H1 (cell line): ENCODE measurements at regions not wholly inside any gene's neighbourhood (a gene's known extent, or its start where the extent isn't known, plus 50 kb on each side); places are given as distances from the start of the nearest gene placed in this dataset.

Experiments
- CTCF ChIA-PET: fragments of 300-600 bp; sonication (Branson Sonifier 250); formaldehyde crosslinking; loops from one replicate; lab custom pipeline; 2021; ENCODE audit not compliant: partially characterized antibody; lab: Charles Lee
- POLR2A ChIA-PET: fragments of 300-600 bp; sonication (Branson Sonifier 250); formaldehyde crosslinking; loops from one replicate; lab custom pipeline; 2021; ENCODE audit warnings: inconsistent platforms; ENCODE audit not compliant: partially characterized antibody; lab: Charles Lee
- DNase-seq, 2 experiments: peaks; one replicate each; pipeline versions ENCODE4 v3.0.0 to v3.0.0-alpha.2; 2010 to 2022; ENCODE audit warnings: low spot score in 2 of 2, low read depth in 1 of 2, mixed read lengths in 1 of 2
- FAIRE-seq: peaks from 2 replicates; lab custom pipeline; 2011; peaks lifted over from hg19 to GRCh38; lab: Jason Lieb, UNC
- H2AFZ ChIP-seq: 2 replicates; pipeline ENCODE4 v1.8.1; 2012; ENCODE audit warnings: low read length, inconsistent platforms
- H2AK5ac ChIP-seq: 2 replicates; pipeline ENCODE4 v1.6.1; 2013; ENCODE audit warnings: low read depth, low read length
- H2BK120ac ChIP-seq: replicated peaks from 2 replicates; pipeline ENCODE3; 2013; ENCODE audit warnings: low read depth, low read length, inconsistent platforms
- H2BK12ac ChIP-seq: 2 replicates; pipeline ENCODE4 v1.6.1; 2013; ENCODE audit warnings: low read depth, low read length
- H2BK15ac ChIP-seq: 2 replicates; pipeline ENCODE4 v1.6.1; 2013; ENCODE audit warnings: low read length
- H2BK20ac ChIP-seq: 2 replicates; pipeline ENCODE4 v1.6.1; 2013; ENCODE audit warnings: low read length
- H2BK5ac ChIP-seq: 2 replicates; pipeline ENCODE4 v1.6.1; 2013; ENCODE audit warnings: low read depth, low read length
- H3K14ac ChIP-seq: 2 replicates; pipeline ENCODE4 v1.6.1; 2013; ENCODE audit warnings: inconsistent platforms; ENCODE audit not compliant: insufficient read length
- H3K18ac ChIP-seq: 2 replicates; pipeline ENCODE4 v1.6.1; 2013; ENCODE audit warnings: low read length; ENCODE audit errors: extremely low read depth
- H3K23ac ChIP-seq: 2 replicates; pipeline ENCODE4 v1.6.1; 2013; ENCODE audit warnings: inconsistent platforms; ENCODE audit not compliant: insufficient read length
- H3K23me2 ChIP-seq: 2 replicates; pipeline ENCODE4 v1.6.1; 2013; ENCODE audit warnings: low read depth, low read length
- H3K27ac ChIP-seq: 2 replicates; pipeline ENCODE4 v1.6.1; 2011; ENCODE audit warnings: low read depth, low read length, inconsistent platforms
- H3K27me3 ChIP-seq, 4 experiments: replicated peaks in 1 of 4; 1 replicate in 1 of 4; 2 replicates in 3 of 4; pipeline versions ENCODE4 v1.6.1 to v1.8.1; 2011 to 2013; ENCODE audit warnings: low read length in 3 of 4, mild to moderate bottlenecking in 3 of 4, inconsistent platforms in 2 of 4, mixed read lengths in 2 of 4, moderate library complexity in 1 of 4; ENCODE audit not compliant: control insufficient read depth in 3 of 4, insufficient read depth in 3 of 4; ENCODE audit errors: extremely low read depth in 1 of 4
- H3K36me3 ChIP-seq, 4 experiments: 2 replicates each; pipeline versions ENCODE4 v1.6.1 to v1.8.1; 2011 to 2013; ENCODE audit warnings: mild to moderate bottlenecking in 4 of 4, low read length in 3 of 4, moderate library complexity in 2 of 4, control low read depth in 1 of 4, inconsistent platforms in 1 of 4; ENCODE audit not compliant: insufficient read depth in 4 of 4, control insufficient read depth in 2 of 4
- H3K4ac ChIP-seq: replicated peaks from 2 replicates; pipeline ENCODE3; 2013; ENCODE audit warnings: low read length, low read depth, mixed read lengths, inconsistent platforms; ENCODE audit not compliant: insufficient read length
- H3K4me1 ChIP-seq, 4 experiments: replicated peaks in 1 of 4; 1 replicate in 1 of 4; 2 replicates in 3 of 4; pipeline versions ENCODE4 v1.6.1 to v1.8.1; 2011 to 2013; ENCODE audit warnings: low read length in 3 of 4, inconsistent platforms in 2 of 4, mixed read lengths in 1 of 4; ENCODE audit not compliant: insufficient read depth in 4 of 4, control insufficient read depth in 3 of 4
- H3K4me2 ChIP-seq, 2 experiments: 2 replicates each; pipeline versions ENCODE4 v1.6.1 to v1.8.1; 2011 to 2013; ENCODE audit warnings: low read depth in 2 of 2, low read length in 2 of 2, control low read depth in 1 of 2, inconsistent platforms in 1 of 2, mild to moderate bottlenecking in 1 of 2; ENCODE audit not compliant: insufficient read depth in 1 of 2
- H3K4me3 ChIP-seq, 4 experiments: fragments of 200-600, 300-600 bp in 1 of 4; sonication (generic), shearing (Covaris generic), sonication (Bioruptor Twin) in 1 of 4; 2 replicates each; pipeline versions ENCODE4 v1.5.1 to v1.8.1; 2011 to 2016; ENCODE audit warnings: low read length in 4 of 4, low read depth in 3 of 4, control low read depth in 2 of 4, inconsistent platforms in 2 of 4, mild to moderate bottlenecking in 2 of 4, mixed read lengths in 1 of 4, moderate library complexity in 1 of 4; ENCODE audit not compliant: insufficient read depth in 2 of 4; ENCODE audit errors: extremely low read depth in 1 of 4
- H3K56ac ChIP-seq: replicated peaks from 2 replicates; pipeline ENCODE3; 2013; ENCODE audit warnings: low read depth, mild to moderate bottlenecking, mixed read lengths, low read length, inconsistent platforms; ENCODE audit not compliant: insufficient read length
- H3K79me1 ChIP-seq: 2 replicates; pipeline ENCODE4 v1.6.1; 2013; ENCODE audit warnings: low read depth, low read length, control low read depth
- H3K79me2 ChIP-seq, 2 experiments: 2 replicates each; pipeline versions ENCODE4 v1.6.1 to v1.8.1; 2012 to 2013; ENCODE audit warnings: low read length in 2 of 2, mild to moderate bottlenecking in 2 of 2, inconsistent platforms in 1 of 2; ENCODE audit not compliant: insufficient read depth in 2 of 2, control insufficient read depth in 1 of 2
- H3K9ac ChIP-seq, 4 experiments: replicated peaks in 1 of 4; 1 replicate in 1 of 4; 2 replicates in 3 of 4; pipeline versions ENCODE4 v1.6.1 to v1.8.1; 2011 to 2013; ENCODE audit warnings: low read depth in 3 of 4, low read length in 3 of 4, control low read depth in 2 of 4, mild to moderate bottlenecking in 2 of 4, moderate library complexity in 2 of 4, inconsistent platforms in 1 of 4; ENCODE audit errors: extremely low read depth in 1 of 4
- H3K9me3 ChIP-seq, 2 experiments: 2 replicates each; pipeline versions ENCODE4 v1.6.1 to v1.8.1; 2012 to 2013; ENCODE audit warnings: mild to moderate bottlenecking in 2 of 2, moderate library complexity in 2 of 2, control low read depth in 1 of 2, inconsistent platforms in 1 of 2, low read depth in 1 of 2, low read length in 1 of 2, mixed read lengths in 1 of 2; ENCODE audit not compliant: insufficient read depth in 2 of 2
- H4K20me1 ChIP-seq, 2 experiments: replicated peaks in 1 of 2; 2 replicates each; pipeline versions ENCODE3 to v1.8.1; 2011 to 2013; ENCODE audit warnings: inconsistent platforms in 2 of 2, low read length in 2 of 2, mild to moderate bottlenecking in 1 of 2; ENCODE audit not compliant: insufficient read depth in 2 of 2, control insufficient read depth in 1 of 2
- H4K5ac ChIP-seq: 2 replicates; pipeline ENCODE4 v1.6.1; 2013; ENCODE audit warnings: low read length, low read depth, mixed read lengths, inconsistent platforms; ENCODE audit not compliant: insufficient read length
- H4K8ac ChIP-seq: 2 replicates; pipeline ENCODE4 v1.8.0; 2013; ENCODE audit warnings: mild to moderate bottlenecking, moderate library complexity, low read length, inconsistent platforms; ENCODE audit not compliant: insufficient read depth; ENCODE audit errors: extremely low read depth
- H4K91ac ChIP-seq: replicated peaks from 2 replicates; pipeline ENCODE3; 2013; ENCODE audit warnings: low read length, mixed read lengths, inconsistent platforms; ENCODE audit not compliant: insufficient read length
- CBX5 ChIP-seq: fragments of 300-800, 300-1000 bp; sonication (generic); IDR thresholded peaks from 2 replicates; pipeline ENCODE4 v1.7.1; 2016; ENCODE audit warnings: antibody characterized with exemption, low read length, low read depth
- CTCF ChIP-seq, 3 experiments: IDR thresholded peaks; 1 replicate in 2 of 3; 2 replicates in 1 of 3; pipeline versions ENCODE4 v1.5.1 to v1.6.1; 2011; ENCODE audit warnings: low read length in 3 of 3, mild to moderate bottlenecking in 3 of 3, inconsistent platforms in 2 of 3, low read depth in 1 of 3, moderate library complexity in 1 of 3; ENCODE audit not compliant: insufficient read depth in 1 of 3; ENCODE audit errors: control extremely low read depth in 1 of 3
- KDM1A ChIP-seq: fragments of 200-600, 300-600 bp; sonication (generic); IDR thresholded peaks from 2 replicates; pipeline ENCODE4 v1.7.1; 2016; ENCODE audit warnings: mild to moderate bottlenecking, low read length, borderline replicate concordance
- NANOG ChIP-seq: IDR thresholded peaks from 2 replicates; pipeline ENCODE4 v1.6.1; 2011; ENCODE audit warnings: low read length, low read depth, mild to moderate bottlenecking, inconsistent platforms; ENCODE audit not compliant: insufficient read depth, poor library complexity, severe bottlenecking
- RFX5 ChIP-seq: IDR thresholded peaks from 2 replicates; pipeline ENCODE4 v1.6.1; 2011; ENCODE audit warnings: low read depth, low read length, improper control_type of control experiment, borderline replicate concordance
- SIX5 ChIP-seq: IDR thresholded peaks from 2 replicates; pipeline ENCODE4 v1.6.1; 2011; ENCODE audit warnings: mild to moderate bottlenecking, low read depth, low read length
- SUZ12 ChIP-seq: fragments of 200-600 bp; sonication (generic); IDR thresholded peaks from 2 replicates; pipeline ENCODE4 v1.6.1; 2012; ENCODE audit warnings: mild to moderate bottlenecking, inconsistent platforms, low read length, moderate library complexity, mixed read lengths
- TBP ChIP-seq: IDR thresholded peaks from 2 replicates; pipeline ENCODE4 v1.6.1; 2011; ENCODE audit warnings: low read depth, low read length, improper control_type of control experiment
- TCF12 ChIP-seq: IDR thresholded peaks from 2 replicates; pipeline ENCODE4 v1.6.1; 2011; ENCODE audit warnings: low read depth, mild to moderate bottlenecking, low read length
- WGBS, 2 experiments: shearing (Covaris generic) in 1 of 2; methylation state at CpG; one replicate each; pipeline versions ENCODE4 v1.1.6 to v1.1.7; 2013 to 2015; ENCODE audit warnings: low lambda C conversion rate in 2 of 2, mixed read lengths in 2 of 2, inconsistent platforms in 1 of 2, low coverage in 1 of 2, missing lambda C conversion rate in 1 of 2; ENCODE audit not compliant: insufficient replicate concordance in 2 of 2, insufficient coverage in 1 of 2, insufficient read length in 1 of 2; ENCODE audit errors: extremely low coverage in 1 of 2, missing lambda C conversion rate in 1 of 2; 5-methylcytosine and 5-hydroxymethylcytosine counted together

DNA sequence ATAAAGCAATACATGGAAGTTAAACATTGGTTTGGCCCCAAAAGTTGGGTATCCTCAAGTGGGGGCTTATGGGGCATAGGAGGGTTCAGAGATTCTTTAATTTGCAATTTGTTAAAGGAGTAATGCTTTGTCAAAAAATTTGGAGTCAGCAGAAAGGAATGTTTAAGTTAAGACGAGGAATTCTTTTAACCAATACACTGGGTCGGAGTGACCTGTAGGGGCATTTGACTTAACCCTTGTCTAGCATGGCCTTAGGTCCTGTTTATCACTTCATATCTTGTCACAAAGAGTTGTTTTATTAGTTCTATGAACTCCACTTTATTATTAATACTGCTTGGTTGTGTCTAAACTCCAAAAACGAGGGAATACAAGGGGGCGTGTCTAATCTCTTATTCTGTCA is 656.1 kb upstream of the RORB start:
- Histone ChIP-seq H3K4ac (no peak overlapping the region), H3K23ac (no peak overlapping the region), H2BK15ac (no peak overlapping the region), H2BK5ac (no peak overlapping the region), H3K36me3 (no peaks in the 10 kb centered on the region), H3K79me1 (no peaks in the 10 kb centered on the region), H2BK12ac (no peak overlapping the region), H3K56ac (no peak overlapping the region), H4K20me1 (no peaks in the 10 kb centered on the region), H2BK20ac (no peak overlapping the region), H4K8ac (no peak overlapping the region), H3K4me2 (no peak overlapping the region), H3K9me3 (no peaks in the 10 kb centered on the region), H3K79me2 (no peaks in the 10 kb centered on the region), H2BK120ac (no peak overlapping the region), H3K14ac (no peak overlapping the region), H2AFZ (no peak overlapping the region), H3K9ac (no peak overlapping the region), H3K18ac (no peak overlapping the region), H4K91ac (no peak overlapping the region), H3K4me3 (no peak overlapping the region), H2AK5ac (no peak overlapping the region), H4K5ac (no peak overlapping the region)
- POLR2A ChIA-PET: no interaction called here
- CTCF ChIA-PET: no interaction called here
- FAIRE-seq (no peak), DNase-seq (no peak)
- 86% methylated on average over 4 of the region's 4 CpGs; no CpG with 5 or more reads in 1 of the 2 experiments for WGBS, 2 experiments
- TF ChIP-seq CBX5: no peak
- TF ChIP-seq TCF12: no peak
- TF ChIP-seq TBP: no peak
- no peak for TF ChIP-seq NANOG
- TF ChIP-seq SIX5: no peak
- no peak for TF ChIP-seq CTCF (IDR thresholded peaks at IDR 0.05; ENCODE audit: control extremely low read depth in 1 of 3, insufficient read depth in 1 of 3, low read depth in 1 of 3, low read length in 3 of 3)
- TF ChIP-seq SUZ12: no peak
- TF ChIP-seq KDM1A: no peak
- no peak for TF ChIP-seq RFX5
- TF ChIP-seq, all 59 proteins: peak for 0
- Histone ChIP-seq H3K27me3 (no peaks in the 10 kb centered on the region), H3K4me1 (peaks cover 2 to 8% (median 5%) of the 10 kb centered on the region in 4 experiments; a peak in 5 of 7 replicates), H3K27ac (no peak overlapping the region), H3K23me2 (no peaks in the 10 kb centered on the region)
